Tibial nerve (tissue), 4 donors: ENCODE measurements at regions not wholly inside any gene's neighbourhood (a gene's known extent, or its start where the extent isn't known, plus 50 kb on each side); places are given as distances from the start of the nearest gene placed in this dataset.

ENCODE experiments used
- DNase-seq, 2 donors: peaks; one replicate each; pipeline ENCODE4 v3.0.0-alpha.2; 2019; ENCODE audit warnings: low spot score in 2 of 2
- H3K27ac ChIP-seq, 4 donors: fragments of 200-600 bp; sonication (generic) in 3 of 4; one replicate each; pipeline ENCODE4 v1.5.1; 2017 to 2019; ENCODE audit warnings: mild to moderate bottlenecking in 1 of 4
- H3K27me3 ChIP-seq, 2 donors: fragments of 200-600 bp; sonication (generic) in 1 of 2; one replicate each; pipeline versions ENCODE4 v1.5.1 to v1.6.0; 2017 to 2019
- H3K36me3 ChIP-seq, 3 donors: fragments of 200-600 bp; sonication (generic); one replicate each; pipeline ENCODE4 v1.5.1; 2018 to 2019
- H3K4me1 ChIP-seq, 4 donors: fragments of 200-600 bp; sonication (generic) in 3 of 4; one replicate each; pipeline ENCODE4 v1.5.1; 2017 to 2019
- H3K4me3 ChIP-seq, 4 donors: fragments of 200-600 bp; sonication (generic) in 3 of 4; one replicate each; pipeline ENCODE4 v1.5.1; 2017 to 2019; ENCODE audit warnings: mild to moderate bottlenecking in 1 of 4, moderate library complexity in 1 of 4
- H3K9me3 ChIP-seq, 4 donors: fragments of 200-600 bp; sonication (generic) in 3 of 4; one replicate each; pipeline ENCODE4 v1.5.1; 2017 to 2019
- EP300 ChIP-seq, 2 donors: sonication (generic); formaldehyde crosslinking; IDR thresholded peaks; one replicate each; pipeline ENCODE4 v1.6.1; 2017; ENCODE audit warnings: antibody characterized with exemption in 2 of 2, mild to moderate bottlenecking in 1 of 2
- POLR2A ChIP-seq, 2 donors: fragments of 450-650 bp; IDR thresholded peaks; one replicate each; pipeline ENCODE4 v1.6.1; 2017; ENCODE audit warnings: antibody characterized with exemption in 2 of 2, mild to moderate bottlenecking in 2 of 2, moderate library complexity in 2 of 2
- WGBS, 2 donors: methylation state at CpG; one replicate each; pipeline ENCODE4 v1.1.5; 2018; 5-methylcytosine and 5-hydroxymethylcytosine counted together
- TF ChIP-seq, protein P1 (sequence below), 5 experiments: fragments of 200-600 bp in 3 of 5; fragments of 450-650 bp in 2 of 5; sonication (generic) in 3 of 5; IDR thresholded peaks; one replicate each; pipeline ENCODE4 v1.5.1; 2016 to 2019; ENCODE audit warnings: antibody characterized with exemption in 5 of 5, mild to moderate bottlenecking in 3 of 5, moderate library complexity in 2 of 5

- H3K4me1 ChIP-seq = no peaks in the 10 kb centered on the region
- 74 to 90% methylated on average over 7 of the region's 7 CpGs for WGBS, 2 donors
- no peak for DNase-seq
- H3K9me3 ChIP-seq = no peaks in the 10 kb centered on the region
- no peak overlapping the region for H3K4me3 ChIP-seq
- no peak overlapping the region for H3K27ac ChIP-seq
- TF ChIP-seq, protein P1, sequence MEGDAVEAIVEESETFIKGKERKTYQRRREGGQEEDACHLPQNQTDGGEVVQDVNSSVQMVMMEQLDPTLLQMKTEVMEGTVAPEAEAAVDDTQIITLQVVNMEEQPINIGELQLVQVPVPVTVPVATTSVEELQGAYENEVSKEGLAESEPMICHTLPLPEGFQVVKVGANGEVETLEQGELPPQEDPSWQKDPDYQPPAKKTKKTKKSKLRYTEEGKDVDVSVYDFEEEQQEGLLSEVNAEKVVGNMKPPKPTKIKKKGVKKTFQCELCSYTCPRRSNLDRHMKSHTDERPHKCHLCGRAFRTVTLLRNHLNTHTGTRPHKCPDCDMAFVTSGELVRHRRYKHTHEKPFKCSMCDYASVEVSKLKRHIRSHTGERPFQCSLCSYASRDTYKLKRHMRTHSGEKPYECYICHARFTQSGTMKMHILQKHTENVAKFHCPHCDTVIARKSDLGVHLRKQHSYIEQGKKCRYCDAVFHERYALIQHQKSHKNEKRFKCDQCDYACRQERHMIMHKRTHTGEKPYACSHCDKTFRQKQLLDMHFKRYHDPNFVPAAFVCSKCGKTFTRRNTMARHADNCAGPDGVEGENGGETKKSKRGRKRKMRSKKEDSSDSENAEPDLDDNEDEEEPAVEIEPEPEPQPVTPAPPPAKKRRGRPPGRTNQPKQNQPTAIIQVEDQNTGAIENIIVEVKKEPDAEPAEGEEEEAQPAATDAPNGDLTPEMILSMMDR (IDR thresholded peaks at IDR 0.05) = no peak
- TF ChIP-seq EP300 (IDR thresholded peaks at IDR 0.05) = no peak
- TF ChIP-seq POLR2A (IDR thresholded peaks at IDR 0.05) = no peak
- H3K36me3 ChIP-seq = no peaks in the 10 kb centered on the region
- H3K27me3 ChIP-seq = peaks cover 0 to 14% of the 10 kb centered on the region in 2 donors
These were observed 80.7 kb upstream of the PRPS1 start for GRCh38 chrX:107547621-107548020.

GRCh38 chrX:107548775-107549174 lies 79.5 kb upstream of the PRPS1 start:
- Histone ChIP-seq H3K36me3 (no peaks in the 10 kb centered on the region), H3K9me3 (no peaks in the 10 kb centered on the region), H3K4me1 (no peaks in the 10 kb centered on the region), H3K27ac (no peak overlapping the region), H3K27me3 (peaks cover 0 to 13% of the 10 kb centered on the region in 2 donors), H3K4me3 (no peak overlapping the region)
- TF ChIP-seq POLR2A (IDR thresholded peaks at IDR 0.05) = no peak
- TF ChIP-seq, protein P1 (IDR thresholded peaks at IDR 0.05) = no peak
- no peak for DNase-seq
- WGBS, 2 donors = 84 to 96% methylated on average over 3 of the region's 3 CpGs

DNA sequence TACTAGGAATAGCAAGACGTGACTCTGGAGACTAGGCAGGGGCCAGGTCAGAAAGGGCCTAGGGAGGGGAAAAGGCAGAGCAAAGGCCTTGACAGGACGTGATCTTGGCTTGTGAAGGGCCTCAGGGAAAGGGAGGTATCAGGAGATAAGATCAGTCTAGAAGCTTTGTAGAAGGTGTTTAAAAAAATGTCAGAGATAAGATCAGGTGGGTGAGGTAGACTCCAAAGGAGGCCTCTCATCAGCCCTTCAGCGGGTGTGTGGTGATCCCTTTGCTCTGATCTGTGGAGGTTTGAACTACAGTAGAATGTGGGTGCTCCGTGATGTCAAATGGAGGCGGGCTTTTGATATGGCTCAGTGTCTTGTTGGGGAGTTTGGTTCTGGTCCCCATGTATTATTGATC lies 78.8 kb upstream of the PRPS1 start:
- H3K36me3 ChIP-seq = no peaks in the 10 kb centered on the region
- H3K27ac ChIP-seq = no peak overlapping the region
- no peak for DNase-seq
- WGBS, 2 donors = 73 to 84% methylated on average over 5 of the region's 5 CpGs
- H3K27me3 ChIP-seq = peaks cover 0 to 11% of the 10 kb centered on the region in 2 donors
- H3K4me1 ChIP-seq = no peaks in the 10 kb centered on the region
- H3K9me3 ChIP-seq = no peaks in the 10 kb centered on the region
- no peak for TF ChIP-seq POLR2A (IDR thresholded peaks at IDR 0.05)
- H3K4me3 ChIP-seq = no peak overlapping the region

GRCh38 chrX:107551546-107551945 lies 76.8 kb upstream of the PRPS1 start:
- no peak for TF ChIP-seq POLR2A (IDR thresholded peaks at IDR 0.05)
- no peak for TF ChIP-seq EP300 (IDR thresholded peaks at IDR 0.05)
- TF ChIP-seq, protein P1 (IDR thresholded peaks at IDR 0.05) = no peak
- DNase-seq = no peak
- Histone ChIP-seq H3K27ac (no peak overlapping the region), H3K27me3 (peaks cover 0 to 7% of the 10 kb centered on the region in 2 donors), H3K4me3 (no peak overlapping the region), H3K9me3 (no peaks in the 10 kb centered on the region), H3K36me3 (no peaks in the 10 kb centered on the region), H3K4me1 (no peaks in the 10 kb centered on the region)
- 57 to 75% methylated on average over 5 to 7 of the region's 7 CpGs for WGBS, 2 donors

GRCh38 chrX:107552930-107553329 lies 75.4 kb upstream of the PRPS1 start:
- Histone ChIP-seq H3K27me3 (peaks cover 0 to 7% of the 10 kb centered on the region in 2 donors), H3K4me1 (no peaks in the 10 kb centered on the region), H3K36me3 (no peaks in the 10 kb centered on the region), H3K27ac (no peak overlapping the region), H3K4me3 (no peak overlapping the region), H3K9me3 (no peaks in the 10 kb centered on the region)
- WGBS, 2 donors = 83% methylated on average over 1 of the region's 1 CpG
- no peak for DNase-seq
- TF ChIP-seq, protein P1 (IDR thresholded peaks at IDR 0.05) = no peak
- no peak for TF ChIP-seq EP300 (IDR thresholded peaks at IDR 0.05)
- TF ChIP-seq POLR2A (IDR thresholded peaks at IDR 0.05) = no peak

DNA sequence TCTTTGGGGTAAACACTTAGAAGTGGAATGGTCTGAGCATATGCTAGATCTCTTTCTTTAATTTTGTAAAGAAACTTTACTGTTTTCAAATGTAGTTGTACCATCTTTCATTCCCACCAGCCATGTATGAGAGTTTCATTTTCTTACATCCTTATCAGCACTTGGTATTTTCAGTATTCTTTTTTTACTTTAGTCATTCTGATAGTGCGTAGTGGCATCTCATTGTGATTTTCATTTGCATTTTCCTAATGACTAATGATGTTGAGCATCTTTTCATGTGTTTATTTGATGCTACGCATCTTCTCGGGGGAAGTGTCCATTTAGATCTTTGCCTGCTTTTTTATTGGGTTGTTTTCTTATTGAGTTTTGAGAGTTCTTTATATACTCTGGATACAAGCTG lies 71.3 kb upstream of the PRPS1 start:
- TF ChIP-seq, protein P1 (IDR thresholded peaks at IDR 0.05) = no peak
- no peak for TF ChIP-seq POLR2A (IDR thresholded peaks at IDR 0.05)
- no peak for TF ChIP-seq EP300 (IDR thresholded peaks at IDR 0.05)
- no peaks in the 10 kb centered on the region for H3K36me3 ChIP-seq
- WGBS, 2 donors = 90 to 92% methylated on average over 3 of the region's 3 CpGs
- no peaks in the 10 kb centered on the region for H3K4me1 ChIP-seq
- H3K27ac ChIP-seq = no peak overlapping the region
- H3K9me3 ChIP-seq = no peaks in the 10 kb centered on the region
- no peak for DNase-seq
- peaks cover 0 to 5% of the 10 kb centered on the region in 2 donors for H3K27me3 ChIP-seq
- no peak overlapping the region for H3K4me3 ChIP-seq
